Neural progenitor cell (in vitro differentiated cells): ENCODE measurements at regions not wholly inside any gene's neighbourhood (a gene's known extent, or its start where the extent isn't known, plus 50 kb on each side); places are given as distances from the start of the nearest gene placed in this dataset.

Experiments used
- EZH2 ChIP-seq: fragments of 200-600 bp; sonication (generic); IDR thresholded peaks from 2 replicates; pipeline ENCODE4 v1.6.1; 2017; ENCODE audit warnings: antibody characterized with exemption, mild to moderate bottlenecking, moderate library complexity
- TF ChIP-seq, protein P1 (sequence below): fragments of 200-600 bp; sonication (generic); IDR thresholded peaks from 2 replicates; pipeline ENCODE4 v1.5.1; 2017; ENCODE audit warnings: antibody characterized with exemption, mild to moderate bottlenecking

DNA sequence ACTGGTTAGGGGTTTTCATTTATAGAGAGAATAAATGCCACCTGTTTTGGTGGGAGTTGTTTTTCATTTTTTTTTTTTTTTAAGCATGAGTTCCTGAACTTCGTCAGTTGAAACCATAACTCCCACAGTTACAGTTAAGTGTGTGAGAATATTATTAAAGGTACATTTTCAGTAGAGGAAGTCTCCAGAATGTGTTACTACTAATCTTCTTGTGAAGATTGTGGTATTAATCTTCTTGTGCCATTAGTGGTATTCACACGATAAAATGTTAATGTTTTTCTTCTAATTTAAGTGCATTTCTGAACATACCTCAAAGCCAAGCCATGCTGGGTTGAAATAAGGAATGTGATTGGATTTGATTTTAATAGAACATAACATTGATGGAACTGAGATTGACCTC, 437.9 kb upstream of the GOLIM4 start:
- TF ChIP-seq, protein P1, sequence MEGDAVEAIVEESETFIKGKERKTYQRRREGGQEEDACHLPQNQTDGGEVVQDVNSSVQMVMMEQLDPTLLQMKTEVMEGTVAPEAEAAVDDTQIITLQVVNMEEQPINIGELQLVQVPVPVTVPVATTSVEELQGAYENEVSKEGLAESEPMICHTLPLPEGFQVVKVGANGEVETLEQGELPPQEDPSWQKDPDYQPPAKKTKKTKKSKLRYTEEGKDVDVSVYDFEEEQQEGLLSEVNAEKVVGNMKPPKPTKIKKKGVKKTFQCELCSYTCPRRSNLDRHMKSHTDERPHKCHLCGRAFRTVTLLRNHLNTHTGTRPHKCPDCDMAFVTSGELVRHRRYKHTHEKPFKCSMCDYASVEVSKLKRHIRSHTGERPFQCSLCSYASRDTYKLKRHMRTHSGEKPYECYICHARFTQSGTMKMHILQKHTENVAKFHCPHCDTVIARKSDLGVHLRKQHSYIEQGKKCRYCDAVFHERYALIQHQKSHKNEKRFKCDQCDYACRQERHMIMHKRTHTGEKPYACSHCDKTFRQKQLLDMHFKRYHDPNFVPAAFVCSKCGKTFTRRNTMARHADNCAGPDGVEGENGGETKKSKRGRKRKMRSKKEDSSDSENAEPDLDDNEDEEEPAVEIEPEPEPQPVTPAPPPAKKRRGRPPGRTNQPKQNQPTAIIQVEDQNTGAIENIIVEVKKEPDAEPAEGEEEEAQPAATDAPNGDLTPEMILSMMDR: no peak
- no peak for TF ChIP-seq EZH2
